ENCODE measurements at regions not wholly inside any gene's neighbourhood (a gene's known extent, or its start where the extent isn't known, plus 50 kb on each side); places are given as distances from the start of the nearest gene placed in this dataset.

- no peak for DNase-seq (ENCODE audit: low spot score)
- H3K27ac ChIP-seq: no peak overlapping the region
- no peak for TF ChIP-seq CTCF (IDR thresholded peaks at IDR 0.05)
- no peak overlapping the region for H3K4me3 ChIP-seq
Measured at GRCh38 chr20:53749499-53749898, 155.9 kb upstream of the ZNF217 start.

GRCh38 chr20:53748821-53749421, 155.3 kb upstream of the ZNF217 start:
- no peak for TF ChIP-seq CTCF (IDR thresholded peaks at IDR 0.05)
- Histone ChIP-seq H3K4me3 (no peak overlapping the region), H3K27ac (no peak overlapping the region)
- DNase-seq (ENCODE audit: low spot score): no peak

- DNase-seq (ENCODE audit: low spot score): no peak
- Histone ChIP-seq H3K4me3 (no peak overlapping the region), H3K27ac (no peak overlapping the region)
- TF ChIP-seq CTCF (IDR thresholded peaks at IDR 0.05): no peak
Measured at GRCh38 chr20:53748176-53748575, 154.5 kb upstream of the ZNF217 start.

GRCh38 chr20:53743607-53744260, 150.1 kb upstream of the ZNF217 start:
- Histone ChIP-seq H3K4me3 (no peak overlapping the region), H3K27ac (no peak overlapping the region)
- no peak for DNase-seq (ENCODE audit: low spot score)
- no peak for TF ChIP-seq CTCF (IDR thresholded peaks at IDR 0.05)

- H3K27ac ChIP-seq: no peak overlapping the region
- H3K4me3 ChIP-seq: no peak overlapping the region
- DNase-seq (ENCODE audit: low spot score): no peak
- no peak for TF ChIP-seq CTCF (IDR thresholded peaks at IDR 0.05)
Measured at GRCh38 chr20:53742685-53743081, 149.0 kb upstream of the ZNF217 start.

- H3K27ac ChIP-seq: no peak overlapping the region
- no peak for TF ChIP-seq CTCF (IDR thresholded peaks at IDR 0.05)
- H3K4me3 ChIP-seq: no peak overlapping the region
- no peak for DNase-seq (ENCODE audit: low spot score)
Measured at GRCh38 chr20:53741726-53742028, 148.0 kb upstream of the ZNF217 start.

Measured in coronary artery (tissue), 2 donors.